ENCODE measurements at regions not wholly inside any gene's neighbourhood (a gene's known extent, or its start where the extent isn't known, plus 50 kb on each side); places are given as distances from the start of the nearest gene placed in this dataset.

DNA sequence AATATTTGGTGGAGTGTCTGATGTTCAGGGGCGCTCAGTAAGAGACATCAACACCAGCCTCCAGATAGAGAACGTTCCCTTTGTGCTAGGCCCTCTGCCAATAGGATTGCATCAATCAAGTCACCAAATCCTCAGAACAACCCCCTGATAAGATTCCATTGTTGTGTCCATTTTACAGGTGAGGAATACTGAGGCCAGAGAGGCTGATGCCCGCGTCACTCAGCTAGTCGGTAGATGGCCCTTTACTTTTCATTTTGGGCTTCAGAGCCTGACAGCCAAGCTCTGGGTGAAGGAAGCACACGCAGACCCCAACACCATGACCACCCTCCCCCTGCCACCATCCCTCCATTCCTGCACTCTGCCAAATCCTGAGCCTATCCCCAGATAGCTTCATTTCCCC, 406.2 kb downstream of the PTPRU start:
- DNase-seq (ENCODE audit: low spot score) = peak; percentile 3

DNA sequence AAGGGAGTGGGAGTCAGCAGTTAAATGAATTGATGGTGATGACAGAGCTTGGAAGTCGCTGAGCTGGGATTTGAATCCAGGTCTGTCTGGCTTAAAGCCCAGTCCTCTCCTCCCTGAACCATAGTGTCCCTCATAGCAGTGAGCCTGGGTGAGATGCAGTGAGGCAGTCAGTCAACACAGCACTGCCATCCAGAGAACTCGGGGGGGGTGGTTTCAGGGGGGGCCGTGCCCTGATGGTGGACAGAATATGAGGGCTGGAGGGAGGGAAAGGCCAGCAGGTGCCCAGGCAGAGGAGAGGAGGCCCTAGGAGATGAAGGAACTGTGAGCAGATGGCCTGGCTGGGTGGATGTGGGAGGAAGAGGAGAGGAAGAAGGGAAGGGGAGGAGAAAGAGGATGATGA, 405.6 kb downstream of the PTPRU start:
- DNase-seq (ENCODE audit: low spot score) = peak; percentile 4

DNA sequence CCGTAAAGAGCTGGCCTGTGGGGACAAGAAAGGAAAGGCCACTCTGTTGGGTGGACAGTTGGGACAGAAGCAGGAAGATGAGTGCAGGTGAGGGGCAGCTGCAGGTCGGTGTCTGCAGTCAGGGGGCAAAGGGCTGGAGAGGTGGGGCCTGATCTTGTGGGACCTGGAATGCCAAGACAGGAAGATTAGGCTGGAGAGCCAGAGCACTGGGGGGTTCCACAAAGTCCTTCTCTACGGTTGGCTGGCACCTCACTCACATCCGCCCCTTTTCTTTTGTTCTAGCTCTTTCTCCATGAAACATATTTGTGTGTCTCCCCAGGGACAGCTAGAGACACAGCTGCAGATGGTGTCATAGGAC, 404.1 kb downstream of the PTPRU start:
- peak; percentile 8 for DNase-seq (ENCODE audit: low spot score)

DNA sequence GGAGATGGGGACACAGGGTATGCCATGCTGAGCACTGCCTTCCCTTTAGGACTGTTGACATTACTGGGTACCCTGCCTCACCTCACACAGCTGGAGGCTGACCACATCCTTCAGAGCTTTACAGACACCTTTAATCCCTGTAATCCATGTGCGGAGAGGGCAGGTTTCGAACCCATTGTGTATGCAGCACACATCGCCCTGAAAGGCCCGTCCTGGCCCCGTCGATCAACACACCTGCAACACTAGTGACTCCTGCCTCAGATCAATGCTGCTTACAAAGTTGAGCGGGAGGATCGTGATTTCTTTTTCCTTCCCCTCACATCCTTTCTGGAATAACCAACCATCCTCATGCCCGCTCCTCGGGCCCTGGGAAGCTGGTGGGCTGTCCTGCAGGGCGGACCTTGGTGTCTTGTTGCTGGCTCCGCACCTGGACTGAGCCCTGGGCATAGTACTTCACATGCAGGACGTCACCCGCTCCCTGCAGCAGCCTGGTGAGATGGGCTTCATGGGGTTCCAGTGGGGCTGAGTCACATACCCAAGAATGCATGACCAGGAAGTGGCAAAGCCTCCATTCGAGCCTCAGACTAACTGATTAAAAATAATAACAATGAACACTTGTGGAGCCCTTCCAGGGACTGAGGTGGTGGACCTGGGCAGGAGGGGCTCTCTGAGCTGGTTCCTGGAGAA, 403.6 kb downstream of the PTPRU start:
- peak; percentile 25 for DNase-seq (ENCODE audit: low spot score)

DNA sequence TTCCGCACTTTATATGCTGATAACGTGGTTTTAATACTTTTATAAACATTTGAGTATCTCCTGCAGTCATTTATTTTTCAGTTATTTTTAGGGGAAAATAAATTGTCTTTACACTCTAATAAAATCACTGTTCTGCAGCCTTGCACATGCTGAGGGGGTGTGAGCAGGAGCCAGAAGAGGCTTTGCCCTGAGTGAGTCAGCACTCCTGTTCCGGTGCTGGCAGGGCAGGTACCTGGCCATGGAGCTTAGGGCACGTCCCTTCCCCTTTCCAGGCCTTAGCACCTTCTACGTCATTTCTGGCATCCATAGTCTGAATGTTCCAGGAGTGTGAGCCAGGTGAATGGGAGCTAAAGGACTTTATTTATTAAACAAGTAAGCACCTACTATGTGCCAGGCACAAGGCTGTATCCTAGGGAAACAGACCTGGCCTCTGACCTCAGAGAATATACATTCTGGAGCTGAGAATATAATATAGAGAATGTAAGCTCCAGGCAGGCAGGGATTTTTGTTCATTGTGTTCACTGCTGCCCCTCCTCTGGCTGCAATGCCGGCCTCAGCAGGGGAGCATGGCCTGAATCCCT, 402.9 kb downstream of the PTPRU start:
- peak; percentile 14 for DNase-seq (ENCODE audit: low spot score)

DNA sequence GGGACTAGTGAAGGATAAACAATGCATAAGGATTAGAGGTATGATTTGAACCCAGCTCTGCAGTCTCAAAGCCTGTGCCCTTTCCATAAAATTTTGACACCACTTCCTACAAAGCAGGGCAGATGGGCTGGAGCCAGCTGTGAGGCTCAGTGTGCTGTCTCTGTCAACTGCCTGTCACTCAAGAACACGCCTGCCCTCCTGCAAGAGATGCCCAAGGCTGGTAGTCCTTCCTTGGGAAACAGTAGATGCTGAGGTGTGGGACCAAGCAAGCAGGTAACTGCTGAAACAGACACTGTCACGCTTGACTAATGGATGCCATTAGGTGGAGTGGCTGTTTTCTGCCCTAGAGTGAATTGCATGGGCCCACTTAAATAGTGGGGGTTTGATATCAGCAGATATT, 402.0 kb downstream of the PTPRU start:
- DNase-seq (ENCODE audit: low spot score) = peak; percentile 3

DNA sequence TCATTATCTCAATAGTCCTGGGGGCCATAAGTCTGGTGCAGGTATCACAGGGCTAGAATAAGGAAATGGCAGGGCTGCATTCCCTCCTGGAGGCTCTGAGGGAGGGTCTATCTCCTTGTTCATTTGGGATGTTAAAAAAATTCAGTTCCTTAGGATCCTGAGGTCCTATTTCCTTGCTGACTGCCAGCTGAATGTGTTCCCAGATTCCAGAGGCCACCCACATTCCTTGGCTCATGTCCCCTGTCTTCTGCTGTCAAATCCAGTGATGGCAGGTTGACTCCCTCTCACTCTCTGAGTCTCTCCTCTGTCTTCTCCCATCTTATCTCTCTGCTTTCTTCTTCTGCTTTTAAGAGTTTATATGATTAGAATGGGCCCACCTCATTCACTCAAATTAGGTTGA, 400.6 kb downstream of the PTPRU start:
- peak; percentile 1 for DNase-seq (ENCODE audit: low spot score)

DNA sequence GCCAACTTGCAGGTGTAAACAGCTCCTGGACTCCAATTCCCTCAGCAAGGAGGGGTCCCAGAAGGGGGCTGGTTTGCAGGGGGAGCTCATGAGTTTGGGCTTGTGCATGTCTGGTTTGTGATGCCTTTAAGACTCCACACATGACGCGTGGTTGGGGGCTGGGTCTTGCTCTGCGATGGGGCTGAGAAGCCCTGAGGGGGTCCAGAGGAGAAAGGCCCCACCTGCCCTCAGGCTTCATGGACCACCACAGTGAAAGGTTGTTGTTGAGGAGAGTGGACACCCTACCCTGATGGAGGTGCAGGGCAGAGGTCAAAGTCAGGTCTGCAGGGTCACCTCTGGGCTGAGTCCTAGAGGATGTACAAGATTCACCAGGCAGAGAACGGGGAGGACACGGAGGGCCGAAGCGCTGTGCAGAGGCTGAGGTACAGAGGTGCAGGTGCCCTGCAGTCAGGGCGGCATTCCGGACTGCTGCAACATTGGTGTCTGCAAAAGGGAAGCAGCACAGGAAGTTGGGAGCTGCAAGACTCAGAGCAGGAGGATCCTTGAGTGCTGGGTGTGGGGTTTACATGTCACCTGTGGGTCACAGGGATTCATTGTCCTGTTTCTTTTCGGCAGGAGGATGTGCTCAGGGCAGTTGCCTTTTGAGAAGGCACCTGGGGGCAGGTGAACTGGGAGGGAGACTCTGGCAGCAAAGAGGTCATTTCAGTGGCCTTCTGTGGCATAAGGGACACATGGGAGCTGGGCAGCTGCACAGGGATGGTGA, 399.4 kb downstream of the PTPRU start:
- no peak for DNase-seq (ENCODE audit: low spot score)

DNA sequence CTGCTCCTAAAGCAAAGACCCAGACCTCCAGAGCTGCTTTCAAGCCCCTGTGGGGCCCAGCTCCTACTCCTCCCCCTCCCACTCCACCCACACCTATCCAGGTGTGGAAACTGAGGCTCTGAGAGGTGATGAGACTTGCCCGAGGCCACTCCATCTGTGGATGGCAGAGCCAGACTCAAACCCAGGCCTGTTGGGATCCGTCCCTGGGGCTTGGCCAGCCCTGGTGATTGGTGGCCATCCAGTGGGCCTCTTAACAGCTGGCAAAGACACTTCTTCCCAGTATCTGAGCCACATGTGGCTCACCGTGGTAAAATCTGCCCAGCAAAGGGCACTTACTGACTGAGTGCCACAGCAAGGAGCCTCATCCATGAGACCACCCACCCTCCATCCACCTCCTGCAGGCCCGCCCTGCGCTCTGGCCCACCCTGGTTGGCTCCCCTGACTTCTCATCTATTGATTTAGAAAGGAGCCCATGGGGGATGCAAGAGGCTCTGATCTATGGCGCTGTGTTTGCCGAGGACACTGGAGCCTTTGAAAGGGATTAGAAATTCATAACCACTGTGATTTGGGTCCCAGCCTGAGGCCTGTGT, 398.5 kb downstream of the PTPRU start:
- no peak for DNase-seq (ENCODE audit: low spot score)

DNA sequence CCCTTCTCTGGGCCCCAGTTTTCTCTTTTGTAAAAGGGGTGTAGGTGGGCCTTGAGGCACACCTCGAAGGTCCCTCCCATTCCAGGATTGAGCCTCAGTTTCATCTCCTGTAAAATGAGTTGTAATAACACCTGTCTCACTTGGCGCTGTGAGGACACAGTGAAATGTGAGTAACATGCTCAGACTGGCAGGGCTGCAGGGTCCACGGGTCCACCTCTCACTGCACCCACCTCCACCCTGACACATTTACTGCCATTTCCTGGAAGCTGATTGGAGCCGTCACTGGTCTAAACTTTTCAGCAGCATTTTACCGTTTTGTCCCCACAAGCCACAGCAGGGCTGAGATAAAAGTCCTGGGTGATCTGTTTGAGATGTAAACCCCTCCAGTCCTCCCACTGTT, 398.0 kb downstream of the PTPRU start:
- DNase-seq (ENCODE audit: low spot score) = no peak

DNA sequence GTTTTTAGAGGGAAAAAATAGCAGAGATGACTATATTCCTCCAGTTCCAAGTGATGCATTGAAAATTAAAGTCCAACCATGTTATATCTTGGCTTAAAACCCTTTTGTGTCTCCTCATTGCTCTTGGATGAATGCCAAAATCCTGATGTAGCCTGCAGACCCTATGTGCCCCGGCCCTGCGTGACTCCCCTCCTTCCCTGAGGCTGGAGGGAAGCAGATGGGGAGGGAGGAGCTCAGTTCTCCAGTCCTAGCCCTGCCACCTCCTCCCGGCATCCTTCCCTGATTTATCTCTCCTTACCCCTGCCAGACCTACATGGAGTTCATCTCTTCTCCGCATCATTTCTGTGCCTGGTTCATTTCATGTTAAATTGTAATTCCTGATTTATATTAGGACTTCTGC, 397.4 kb downstream of the PTPRU start:
- no peak for DNase-seq (ENCODE audit: low spot score)

DNA sequence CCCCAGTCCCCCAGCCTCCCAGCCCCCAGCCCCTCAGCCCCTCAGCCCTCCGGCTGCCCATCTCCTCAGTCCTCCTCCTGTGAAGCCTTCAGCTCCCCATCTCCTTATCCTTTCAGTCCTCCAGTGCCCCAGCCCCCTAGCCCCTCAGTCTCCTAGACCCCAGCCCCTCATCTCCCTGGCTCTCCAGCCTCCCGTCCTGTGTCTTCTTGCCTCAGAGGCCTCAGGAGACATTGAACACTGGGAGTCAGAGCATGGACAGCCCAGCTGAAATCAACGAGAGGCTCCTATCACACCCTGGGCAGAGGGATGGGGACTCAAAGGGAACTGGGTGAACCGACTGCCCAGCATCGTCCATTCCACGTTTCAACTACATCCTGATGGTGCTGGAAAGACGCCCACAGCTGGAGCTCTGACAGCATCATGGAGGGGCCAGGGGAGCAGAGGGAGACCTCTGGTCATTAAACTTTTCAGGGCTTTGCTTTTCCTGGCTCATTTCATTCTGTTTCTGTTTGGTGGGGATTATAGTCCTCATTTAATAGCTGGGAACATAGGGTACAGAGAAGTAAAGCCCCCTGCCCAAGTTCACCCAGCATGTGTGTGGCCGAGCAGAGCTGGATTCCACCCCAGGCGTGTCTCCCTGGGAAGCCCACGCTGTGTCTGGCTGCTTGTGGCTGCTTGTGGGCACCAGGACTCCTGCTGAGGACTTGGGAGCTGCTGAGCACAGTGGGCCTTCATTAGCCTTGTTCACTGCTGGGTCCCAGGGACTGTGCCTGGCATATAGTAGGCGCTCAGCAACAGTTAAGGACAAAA, 396.7 kb downstream of the PTPRU start:
- DNase-seq (ENCODE audit: low spot score) = no peak

DNA sequence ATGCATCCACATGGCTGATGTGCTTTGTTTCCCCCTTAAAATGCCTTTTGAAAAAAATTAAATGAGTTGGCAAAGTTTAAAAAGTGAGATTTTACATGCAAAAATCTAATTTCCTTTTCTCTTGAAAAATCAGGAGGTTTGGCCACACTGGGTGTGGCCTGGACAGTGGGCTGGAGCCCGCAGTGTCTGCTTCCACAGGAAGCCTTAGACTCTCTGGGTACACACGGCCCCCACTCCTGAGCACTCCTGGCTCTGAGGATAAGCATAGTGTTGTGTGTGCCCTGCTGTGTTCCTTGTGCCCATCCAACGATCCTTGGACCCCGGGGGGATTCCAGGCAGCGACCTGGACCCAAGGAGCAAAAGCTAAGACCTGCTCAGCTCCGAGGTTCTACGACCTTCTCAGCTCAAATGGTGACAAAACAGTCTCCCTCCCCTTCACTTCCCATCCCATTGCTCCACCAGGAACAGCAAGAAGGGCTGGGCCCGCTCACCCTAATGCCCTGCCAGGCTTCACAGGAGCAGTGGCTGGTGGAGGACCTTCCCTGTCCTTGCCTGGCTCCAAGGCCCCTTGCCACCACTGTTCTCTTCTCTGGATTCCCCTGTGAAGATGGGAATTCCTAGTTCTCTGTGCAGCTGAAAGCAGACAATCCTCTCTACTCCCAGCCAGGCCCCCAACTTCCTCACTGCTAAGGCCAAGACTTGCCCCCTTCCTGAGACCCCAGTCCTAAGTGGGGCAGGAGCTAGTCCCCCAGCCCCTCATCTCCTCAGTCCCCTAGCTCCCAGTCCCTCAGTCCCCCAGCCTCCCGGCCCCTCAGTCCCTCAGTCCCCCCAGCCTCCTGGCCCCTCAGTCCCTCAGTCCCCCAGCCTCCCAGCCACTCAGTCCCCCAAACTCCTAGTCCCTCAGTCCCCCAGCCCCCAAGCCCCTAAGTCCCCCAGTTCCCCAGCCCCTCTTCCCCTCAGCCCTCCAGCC, 395.8 kb downstream of the PTPRU start:
- no peak for DNase-seq (ENCODE audit: low spot score)

DNA sequence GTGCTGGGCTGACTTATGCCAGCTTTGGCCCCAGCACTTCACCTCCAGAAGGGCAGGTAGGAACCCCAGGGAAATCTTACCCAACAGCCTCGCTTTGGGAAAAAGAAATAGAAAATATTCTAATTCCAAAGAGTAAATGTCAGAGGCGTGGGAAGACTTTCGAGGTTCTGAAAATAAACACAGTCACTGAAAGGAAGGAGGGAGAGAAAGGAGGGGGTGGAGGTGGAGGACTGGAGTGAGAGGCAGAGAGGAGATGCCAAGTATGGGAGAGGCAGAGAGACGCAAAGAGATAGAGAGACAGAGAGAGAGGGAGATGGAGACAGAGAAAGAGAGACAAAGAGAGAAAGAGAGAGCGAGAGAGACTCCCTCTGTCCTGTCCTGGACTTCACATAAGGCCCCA, 395.0 kb downstream of the PTPRU start:
- DNase-seq (ENCODE audit: low spot score) = no peak

DNA sequence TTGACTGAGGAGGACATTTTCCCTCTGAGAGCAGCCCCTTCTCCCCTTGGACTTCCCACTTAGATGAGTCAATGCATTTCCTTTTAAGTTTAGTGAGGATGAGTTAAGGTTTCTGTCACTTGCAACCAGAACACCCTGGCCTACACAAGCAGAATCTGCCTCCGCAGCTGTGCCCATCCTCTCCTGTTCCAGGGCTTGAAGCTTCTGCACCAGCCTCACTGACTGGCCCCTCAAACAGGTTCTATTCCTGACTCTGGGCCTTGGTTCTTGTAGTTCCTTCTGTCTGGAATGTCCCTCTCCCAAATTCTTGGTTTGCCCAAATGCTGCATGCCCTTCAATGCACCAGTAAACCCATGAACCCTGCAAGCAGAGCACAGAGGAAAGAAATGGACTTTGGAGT, 394.4 kb downstream of the PTPRU start:
- peak; percentile 2 for DNase-seq (ENCODE audit: low spot score)

DNA sequence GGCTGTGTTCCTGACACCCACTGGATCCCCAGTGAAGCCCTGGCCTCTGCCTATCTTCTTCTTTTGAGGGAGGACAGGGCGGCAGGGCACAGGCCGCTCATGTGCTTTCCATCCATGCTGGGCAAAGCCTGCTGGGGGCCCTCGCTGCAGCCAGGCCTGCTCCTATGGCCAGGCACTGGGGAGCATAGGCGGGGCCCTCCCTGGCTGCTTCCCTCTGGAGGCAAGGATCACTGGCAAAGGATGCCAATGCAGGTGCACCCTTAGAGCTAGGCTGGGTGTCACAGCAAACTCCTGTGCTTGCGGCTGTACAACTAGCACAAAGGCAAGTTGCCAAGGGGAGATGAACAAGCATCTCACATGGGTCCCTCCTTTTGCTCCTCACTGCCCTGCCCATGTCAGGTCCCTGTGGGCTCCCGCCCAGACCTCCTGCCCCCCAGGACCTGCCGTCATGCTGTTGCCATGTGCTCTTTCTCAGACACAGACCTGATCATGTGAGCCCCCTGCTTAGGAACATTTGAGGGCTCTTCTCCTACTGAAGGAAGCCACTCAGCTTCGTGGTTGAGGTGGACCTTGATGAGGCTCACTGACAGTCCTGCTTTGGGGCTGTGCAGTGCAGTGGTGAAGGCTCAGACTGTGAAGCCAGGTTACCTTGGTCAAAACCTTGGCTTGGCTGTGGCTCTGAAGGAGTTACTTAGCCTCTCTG, 393.6 kb downstream of the PTPRU start:
- DNase-seq (ENCODE audit: low spot score) = no peak

DNA sequence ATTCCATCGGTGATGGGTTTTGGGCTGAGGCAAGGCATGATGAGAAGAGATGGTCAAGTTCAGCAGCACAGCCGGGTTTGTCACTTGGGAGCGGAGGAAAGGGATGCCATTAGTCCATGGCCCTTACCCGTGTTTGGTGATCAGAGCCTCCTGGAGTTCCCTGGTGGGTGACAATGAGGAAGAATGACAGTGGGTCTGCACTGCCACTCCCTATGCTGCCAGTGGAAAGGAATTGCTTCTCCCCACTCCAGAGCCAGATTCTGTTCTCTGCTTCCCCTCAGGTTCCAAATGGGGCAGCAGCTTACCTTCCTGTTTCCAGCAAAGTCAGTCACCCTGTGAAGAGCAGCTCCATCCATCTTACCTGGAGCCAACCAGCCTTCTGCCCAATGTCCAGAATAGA, 393.1 kb downstream of the PTPRU start:
- no peak for DNase-seq (ENCODE audit: low spot score)

DNA sequence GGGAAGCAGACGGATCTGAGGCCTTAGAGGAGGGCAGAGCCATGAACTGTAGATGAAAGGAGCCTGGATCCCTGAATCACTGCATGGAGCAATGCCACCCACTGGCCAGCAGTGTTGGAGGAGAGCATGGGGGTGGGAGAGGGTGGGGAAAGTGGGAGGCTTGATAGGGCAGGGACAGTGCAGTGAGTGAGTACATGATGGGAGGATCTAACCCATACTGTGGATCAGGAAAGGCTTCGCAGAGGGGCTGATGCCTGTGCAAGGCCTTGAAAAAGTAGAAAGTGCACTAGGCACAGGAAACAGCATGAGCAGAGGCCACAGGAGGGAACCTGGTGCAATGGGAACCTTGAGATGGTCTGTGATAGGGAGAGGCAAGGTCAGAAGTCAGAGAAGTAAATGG, 391.9 kb downstream of the PTPRU start:
- no peak for DNase-seq (ENCODE audit: low spot score)

DNA sequence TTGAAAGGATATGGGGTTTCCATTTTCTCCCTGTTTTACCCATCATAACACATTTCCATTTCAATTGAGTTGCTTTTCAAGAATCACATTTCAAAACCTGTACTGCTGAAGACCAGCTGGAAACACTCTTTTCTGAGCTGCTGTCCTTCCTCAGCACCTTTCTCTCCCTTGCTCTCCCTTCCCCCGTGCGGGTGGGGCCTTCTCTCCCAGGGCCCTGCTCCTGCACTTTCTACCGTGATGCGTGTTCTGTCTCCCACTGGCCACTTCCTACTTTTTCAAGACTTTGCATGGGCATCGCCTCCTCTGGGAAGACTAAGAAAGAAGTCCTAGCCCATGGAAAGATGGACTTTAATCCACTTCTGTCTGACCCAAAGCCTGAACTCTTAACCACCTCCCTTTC, 390.4 kb downstream of the PTPRU start:
- no peak for DNase-seq (ENCODE audit: low spot score)

DNA sequence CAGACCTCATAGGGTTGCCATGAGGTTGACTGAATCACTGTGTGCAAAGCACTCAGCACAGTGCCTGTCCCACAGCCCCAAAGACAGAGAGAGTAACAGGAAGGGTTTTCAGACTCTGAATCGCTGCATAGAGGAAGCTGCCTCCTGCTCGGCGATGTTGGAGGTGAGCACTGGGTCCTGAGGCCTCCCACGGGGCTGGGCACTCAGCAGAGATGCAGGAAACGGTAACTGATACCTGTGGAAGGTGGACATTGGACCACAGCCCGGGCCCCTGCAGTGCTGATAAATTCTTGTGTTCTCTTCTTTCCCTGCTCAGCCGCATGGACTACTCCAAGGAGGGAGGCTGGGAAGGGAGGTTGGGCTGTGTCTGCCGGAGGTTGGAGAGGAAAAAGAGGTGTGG, 389.7 kb downstream of the PTPRU start:
- no peak for DNase-seq (ENCODE audit: low spot score)

DNA sequence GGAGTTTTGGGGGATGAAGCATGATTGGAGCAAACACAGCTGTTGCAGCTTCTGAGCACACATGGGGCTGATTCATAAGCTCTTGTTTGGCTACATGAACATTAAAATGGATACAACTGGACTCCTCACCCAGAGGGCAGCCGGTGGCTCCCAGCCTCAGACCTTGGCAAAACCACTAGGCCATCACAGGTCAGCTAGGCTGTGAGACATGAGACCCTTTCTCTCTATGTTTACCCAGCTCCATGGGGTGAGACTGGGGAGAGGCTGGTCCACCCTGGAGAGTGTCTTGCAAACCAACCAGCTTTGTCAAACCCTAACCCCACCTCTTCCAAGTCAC, 388.7 kb downstream of the PTPRU start:
- DNase-seq (ENCODE audit: low spot score) = no peak
